OCI-LY1 (cell line): ENCODE measurements at regions not wholly inside any gene's neighbourhood (a gene's known extent, or its start where the extent isn't known, plus 50 kb on each side); places are given as distances from the start of the nearest gene placed in this dataset.

ENCODE experiments used
- H2AFZ ChIP-seq: fragments of 200-600 bp; sonication (generic), shearing (Covaris generic); 2 replicates; pipeline ENCODE4 v1.6.0; 2014; ENCODE audit warnings: antibody characterized with exemption, mild to moderate bottlenecking, low read length
- H3F3A ChIP-seq: fragments of 200-600 bp; sonication (generic), shearing (Covaris generic); 2 replicates; pipeline ENCODE4 v1.6.0; 2014; ENCODE audit warnings: mild to moderate bottlenecking, antibody characterized with exemption, low read length, moderate library complexity; ENCODE audit not compliant: insufficient read depth
- H3K27ac ChIP-seq: fragments of 200-600 bp; sonication (generic); 2 replicates; pipeline ENCODE4 v1.5.1; 2014; ENCODE audit warnings: low read length, mixed run types, mild to moderate bottlenecking, low read depth; ENCODE audit not compliant: poor library complexity, severe bottlenecking
- H3K27me3 ChIP-seq: fragments of 200-600 bp; sonication (generic); 2 replicates; pipeline ENCODE4 v1.6.0; 2014; ENCODE audit warnings: antibody characterized with exemption, mild to moderate bottlenecking, low read length, moderate library complexity; ENCODE audit not compliant: insufficient read depth
- H3K36me3 ChIP-seq: fragments of 200-600 bp; sonication (generic); 2 replicates; pipeline ENCODE4 v1.6.1; 2014; ENCODE audit warnings: mild to moderate bottlenecking, antibody characterized with exemption, low read length, moderate library complexity, mixed read lengths; ENCODE audit not compliant: insufficient read depth
- H3K4me1 ChIP-seq: fragments of 200-600 bp; sonication (generic); 2 replicates; pipeline ENCODE4 v1.5.1; 2014; ENCODE audit warnings: mild to moderate bottlenecking, low read length, moderate library complexity; ENCODE audit not compliant: insufficient read depth, severe bottlenecking
- H3K4me2 ChIP-seq: fragments of 200-600 bp; sonication (generic), shearing (Covaris generic); 2 replicates; pipeline ENCODE4 v1.6.1; 2014; ENCODE audit warnings: low read length
- H3K4me3 ChIP-seq: fragments of 200-600 bp; sonication (generic); 2 replicates; pipeline ENCODE4 v1.5.1; 2014; ENCODE audit warnings: low read length, low read depth, mild to moderate bottlenecking, mixed read lengths; ENCODE audit not compliant: poor library complexity, severe bottlenecking
- H3K79me2 ChIP-seq: fragments of 200-600 bp; shearing (Covaris generic); 2 replicates; pipeline ENCODE4 v1.6.1; 2016; ENCODE audit warnings: mixed run types, low read length, mixed read lengths; ENCODE audit not compliant: insufficient read depth
- H3K9ac ChIP-seq: fragments of 200-600 bp; sonication (generic), shearing (Covaris generic); 2 replicates; pipeline ENCODE4 v1.6.1; 2014; ENCODE audit warnings: mild to moderate bottlenecking, low read length, mixed read lengths
- H3K9me2 ChIP-seq: fragments of 200-600 bp; sonication (generic), shearing (Covaris generic); 2 replicates; pipeline ENCODE4 v1.6.1; 2014; ENCODE audit warnings: low read depth, mild to moderate bottlenecking, low read length, mixed read lengths
- H3K9me3 ChIP-seq: fragments of 200-600 bp; shearing (Covaris generic); 2 replicates; pipeline ENCODE4 v1.6.1; 2014; ENCODE audit warnings: low read length, mixed read lengths
- H4K20me1 ChIP-seq: fragments of 200-600 bp; sonication (generic), shearing (Covaris generic); 2 replicates; pipeline ENCODE4 v1.6.0; 2016; ENCODE audit warnings: mild to moderate bottlenecking, low read length; ENCODE audit not compliant: insufficient read depth
- CTCF ChIP-seq: fragments of 200-600 bp; sonication (generic), shearing (Covaris generic); IDR thresholded peaks from 2 replicates; pipeline ENCODE4 v1.5.1; 2017; ENCODE audit warnings: mild to moderate bottlenecking, antibody characterized with exemption, low read length, moderate library complexity, mixed read lengths
- EZH2 ChIP-seq: fragments of 200-600 bp; sonication (generic), shearing (Covaris generic); IDR thresholded peaks from 2 replicates; pipeline ENCODE4 v1.8.0; 2017; ENCODE audit warnings: borderline replicate concordance, mixed run types, mild to moderate bottlenecking, antibody characterized with exemption, low read length, moderate library complexity, mixed read lengths

DNA sequence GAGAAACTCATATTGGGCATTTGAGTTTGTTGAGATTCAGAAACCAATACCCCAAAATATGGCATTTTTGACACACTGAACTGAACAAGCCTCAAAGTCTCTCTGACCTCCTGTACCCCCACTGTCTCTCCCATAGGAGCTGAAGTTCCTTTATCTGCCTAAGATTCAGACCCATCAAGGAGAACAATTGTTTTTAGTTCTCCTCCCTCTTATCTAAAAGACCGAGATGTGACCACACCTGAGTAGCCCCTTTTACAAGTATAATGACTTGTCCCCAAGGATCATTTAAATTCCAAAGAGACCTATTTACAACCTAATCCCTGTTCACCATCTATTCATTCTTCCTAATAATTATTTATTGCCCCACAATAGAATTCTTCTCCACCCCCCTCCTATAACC, 122.1 kb upstream of the PLAAT1 start:
- Histone ChIP-seq H3K36me3 (no peaks in the 10 kb centered on the region), H3K9me3 (no peaks in the 10 kb centered on the region), H3K9me2 (no peaks in the 10 kb centered on the region), H2AFZ (no peak overlapping the region), H3K4me1 (no peaks in the 10 kb centered on the region), H3K27ac (no peak overlapping the region), H3K79me2 (no peaks in the 10 kb centered on the region), H3K9ac (no peak overlapping the region), H3F3A (no peaks in the 10 kb centered on the region), H4K20me1 (no peaks in the 10 kb centered on the region), H3K27me3 (no peaks in the 10 kb centered on the region; the same call in 1 of the 2 replicates), H3K4me3 (no peak overlapping the region), H3K4me2 (no peak overlapping the region)
- no peak for TF ChIP-seq EZH2
- TF ChIP-seq CTCF = no peak

- H3K9me3 ChIP-seq = no peaks in the 10 kb centered on the region
- H3K4me2 ChIP-seq = no peak overlapping the region
- no peaks in the 10 kb centered on the region for H3F3A ChIP-seq
- H3K9ac ChIP-seq = no peak overlapping the region
- H3K4me1 ChIP-seq = no peaks in the 10 kb centered on the region
- H4K20me1 ChIP-seq = no peaks in the 10 kb centered on the region
- H3K79me2 ChIP-seq = no peaks in the 10 kb centered on the region
- no peaks in the 10 kb centered on the region for H3K36me3 ChIP-seq
- no peak overlapping the region for H2AFZ ChIP-seq
- TF ChIP-seq CTCF = no peak
- TF ChIP-seq EZH2 = no peak
- H3K27me3 ChIP-seq = no peaks in the 10 kb centered on the region; the same call in 1 of the 2 replicates
- no peak overlapping the region for H3K27ac ChIP-seq
- no peak overlapping the region for H3K4me3 ChIP-seq
- H3K9me2 ChIP-seq = no peaks in the 10 kb centered on the region
Observed at GRCh38 chr3:193119926-193120325, 121.1 kb upstream of the PLAAT1 start.

DNA sequence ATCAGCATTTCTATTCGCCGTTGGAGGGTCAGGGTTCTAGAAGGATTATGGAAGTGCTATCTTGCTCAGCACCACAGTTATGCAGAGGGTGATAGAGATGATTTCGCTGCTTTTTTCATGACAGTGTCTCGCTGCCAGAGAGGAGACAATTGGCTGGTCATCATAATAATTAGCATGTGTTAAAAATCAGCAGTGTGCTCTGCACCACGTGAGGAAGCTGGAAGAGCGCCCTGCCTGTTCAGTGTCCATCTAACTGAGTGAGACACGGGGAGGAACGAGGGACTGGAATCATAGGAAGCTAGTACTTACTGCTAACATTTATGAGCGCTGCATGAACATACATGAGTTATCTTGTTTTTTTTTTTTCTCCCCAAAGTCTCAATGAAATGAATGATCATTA, 116.2 kb upstream of the PLAAT1 start:
- H3K4me2 ChIP-seq = no peak overlapping the region
- H3K9me2 ChIP-seq = no peaks in the 10 kb centered on the region
- H3K9me3 ChIP-seq = no peaks in the 10 kb centered on the region
- H3K36me3 ChIP-seq = no peaks in the 10 kb centered on the region
- no peaks in the 10 kb centered on the region for H3F3A ChIP-seq
- no peak overlapping the region for H3K4me3 ChIP-seq
- TF ChIP-seq CTCF (no peak), EZH2 (no peak)
- H3K79me2 ChIP-seq = no peaks in the 10 kb centered on the region
- H3K4me1 ChIP-seq = no peaks in the 10 kb centered on the region
- no peaks in the 10 kb centered on the region; the same call in 1 of the 2 replicates for H3K27me3 ChIP-seq
- H3K9ac ChIP-seq = no peak overlapping the region
- H3K27ac ChIP-seq = no peak overlapping the region
- no peak overlapping the region for H2AFZ ChIP-seq
- H4K20me1 ChIP-seq = no peaks in the 10 kb centered on the region
